ENCODE measurements at regions not wholly inside any gene's neighbourhood (a gene's known extent, or its start where the extent isn't known, plus 50 kb on each side); places are given as distances from the start of the nearest gene placed in this dataset.

DNA sequence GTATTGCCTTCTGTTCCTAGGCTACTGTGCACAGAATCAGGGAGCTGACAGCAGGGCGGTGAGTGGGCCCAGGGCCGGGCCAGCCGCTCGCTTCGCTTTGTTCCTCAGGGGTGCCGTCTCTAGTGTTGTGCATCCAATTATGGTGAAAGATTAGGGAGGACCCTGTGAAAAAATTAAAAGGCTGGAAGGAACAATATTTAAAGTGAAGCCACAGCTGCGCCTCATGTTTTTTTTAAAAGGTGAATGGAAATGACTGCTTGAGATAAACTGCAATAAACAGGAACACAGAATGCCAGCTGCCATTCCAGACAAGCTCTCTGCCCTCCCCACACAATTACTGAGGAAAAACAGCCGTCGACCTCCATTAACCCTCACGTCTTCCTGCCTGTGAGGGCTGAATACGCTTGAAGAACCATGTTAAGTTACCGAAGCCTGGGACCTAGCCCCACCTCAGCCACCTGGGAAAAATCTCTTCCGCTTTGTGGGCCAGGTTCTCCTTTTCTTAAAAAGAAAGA, 132.0 kb upstream of the IL12A start:
- no peaks in the 10 kb centered on the region for H3K9me3 ChIP-seq (ENCODE audit: control insufficient read depth in 2 of 2, low read length in 2 of 2)
- no peak overlapping the region for H3K4me3 ChIP-seq (ENCODE audit: low read length in 2 of 2)
- H3K4me1 ChIP-seq (ENCODE audit: control insufficient read depth in 2 of 2, insufficient read depth in 2 of 2, low read length in 2 of 2): peaks cover 2 to 4% of the 10 kb centered on the region in 2 donors
- H3K9ac ChIP-seq (ENCODE audit: low read depth in 1 of 2, low read length in 2 of 2): no peak overlapping the region
- H3K36me3 ChIP-seq (ENCODE audit: control insufficient read depth in 2 of 2, insufficient read depth in 2 of 2, low read length in 2 of 2): no peaks in the 10 kb centered on the region
- H3K27me3 ChIP-seq (ENCODE audit: control insufficient read depth in 2 of 2, insufficient read depth in 2 of 2, low read length in 2 of 2): no peaks in the 10 kb centered on the region
- H3K27ac ChIP-seq (ENCODE audit: low read depth in 2 of 2, low read length in 2 of 2): no peak overlapping the region

- peaks cover 2 to 3% of the 10 kb centered on the region in 2 donors for H3K4me1 ChIP-seq (ENCODE audit: control insufficient read depth in 2 of 2, insufficient read depth in 2 of 2, low read length in 2 of 2)
- H3K9me3 ChIP-seq (ENCODE audit: control insufficient read depth in 2 of 2, low read length in 2 of 2): no peaks in the 10 kb centered on the region
- H3K27ac ChIP-seq (ENCODE audit: low read depth in 2 of 2, low read length in 2 of 2): no peak overlapping the region
- no peak overlapping the region for H3K9ac ChIP-seq (ENCODE audit: low read depth in 1 of 2, low read length in 2 of 2)
- H3K4me3 ChIP-seq (ENCODE audit: low read length in 2 of 2): no peak overlapping the region
- no peaks in the 10 kb centered on the region for H3K36me3 ChIP-seq (ENCODE audit: control insufficient read depth in 2 of 2, insufficient read depth in 2 of 2, low read length in 2 of 2)
- no peaks in the 10 kb centered on the region for H3K27me3 ChIP-seq (ENCODE audit: control insufficient read depth in 2 of 2, insufficient read depth in 2 of 2, low read length in 2 of 2)
Measured at GRCh38 chr3:159857840-159858239, 130.8 kb upstream of the IL12A start.

DNA sequence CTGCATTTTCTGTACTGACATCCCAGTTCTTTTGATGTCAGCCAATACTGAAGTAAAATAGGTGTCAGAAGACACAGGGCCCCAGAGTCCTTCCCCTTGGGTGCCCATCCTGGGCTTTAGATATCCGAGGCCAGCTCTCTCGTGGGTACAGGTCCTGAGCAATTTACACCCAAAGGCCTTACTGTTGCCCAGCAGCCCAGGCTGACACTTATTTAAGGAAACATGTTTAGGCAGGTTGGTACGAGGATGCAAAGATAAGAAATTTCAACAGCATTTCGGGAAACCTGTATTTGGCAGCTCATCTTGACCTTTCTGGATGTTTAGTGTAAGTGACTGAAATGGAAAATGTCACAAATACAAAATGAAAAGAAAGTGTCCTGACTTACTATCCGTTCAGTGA, 130.0 kb upstream of the IL12A start:
- Histone ChIP-seq H3K4me3 (ENCODE audit: low read length in 2 of 2) (no peak overlapping the region), H3K27me3 (ENCODE audit: control insufficient read depth in 2 of 2, insufficient read depth in 2 of 2, low read length in 2 of 2) (no peaks in the 10 kb centered on the region), H3K9ac (ENCODE audit: low read depth in 1 of 2, low read length in 2 of 2) (no peak overlapping the region), H3K36me3 (ENCODE audit: control insufficient read depth in 2 of 2, insufficient read depth in 2 of 2, low read length in 2 of 2) (no peaks in the 10 kb centered on the region), H3K27ac (ENCODE audit: low read depth in 2 of 2, low read length in 2 of 2) (no peak overlapping the region), H3K4me1 (ENCODE audit: control insufficient read depth in 2 of 2, insufficient read depth in 2 of 2, low read length in 2 of 2) (no peaks in the 10 kb centered on the region), H3K9me3 (ENCODE audit: control insufficient read depth in 2 of 2, low read length in 2 of 2) (no peaks in the 10 kb centered on the region)

DNA sequence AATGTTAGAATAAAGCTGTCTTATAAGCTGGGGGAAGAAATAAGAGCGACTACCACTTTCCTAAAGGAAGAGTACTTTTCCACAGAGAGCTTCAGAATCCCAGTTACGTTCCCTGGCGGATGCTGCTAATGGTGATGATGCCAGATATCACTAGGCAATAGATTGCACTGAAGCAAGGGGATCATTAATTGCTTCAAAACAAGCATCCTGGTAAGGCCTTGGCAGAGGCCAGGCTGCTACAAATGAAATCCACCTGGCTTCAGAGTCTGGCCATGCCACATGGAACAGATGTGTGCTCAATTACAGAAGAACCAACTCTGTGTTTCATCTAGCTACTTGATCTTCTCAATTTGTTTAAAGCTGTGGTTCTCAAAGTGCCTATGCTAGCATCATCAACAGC, 129.2 kb upstream of the IL12A start:
- no peaks in the 10 kb centered on the region for H3K4me1 ChIP-seq (ENCODE audit: control insufficient read depth in 2 of 2, insufficient read depth in 2 of 2, low read length in 2 of 2)
- H3K36me3 ChIP-seq (ENCODE audit: control insufficient read depth in 2 of 2, insufficient read depth in 2 of 2, low read length in 2 of 2): no peaks in the 10 kb centered on the region
- H3K9ac ChIP-seq (ENCODE audit: low read depth in 1 of 2, low read length in 2 of 2): no peak overlapping the region
- no peaks in the 10 kb centered on the region for H3K9me3 ChIP-seq (ENCODE audit: control insufficient read depth in 2 of 2, low read length in 2 of 2)
- H3K4me3 ChIP-seq (ENCODE audit: low read length in 2 of 2): no peak overlapping the region
- no peaks in the 10 kb centered on the region for H3K27me3 ChIP-seq (ENCODE audit: control insufficient read depth in 2 of 2, insufficient read depth in 2 of 2, low read length in 2 of 2)
- H3K27ac ChIP-seq (ENCODE audit: low read depth in 2 of 2, low read length in 2 of 2): no peak overlapping the region

DNA sequence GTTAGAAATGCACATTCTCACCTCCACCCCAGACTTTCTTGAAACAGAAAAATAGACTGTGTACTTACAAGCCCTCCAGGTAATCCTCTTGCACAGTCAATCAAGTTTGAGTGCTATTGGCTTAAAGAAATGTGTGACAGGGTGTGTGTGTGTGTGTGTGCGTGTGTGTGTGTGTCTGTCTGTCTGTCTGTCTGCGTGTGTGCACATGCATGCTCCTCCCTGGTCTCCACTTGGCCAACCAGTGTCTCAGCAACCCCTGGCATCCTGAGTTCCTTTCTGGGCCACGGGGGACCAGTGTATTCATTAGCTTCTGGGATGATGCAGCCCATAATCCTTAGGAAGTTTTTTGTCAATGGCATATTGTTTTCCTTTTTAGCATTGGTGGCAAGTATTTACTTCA, 128.8 kb upstream of the IL12A start:
- Histone ChIP-seq H3K4me3 (ENCODE audit: low read length in 2 of 2) (no peak overlapping the region), H3K9ac (ENCODE audit: low read depth in 1 of 2, low read length in 2 of 2) (no peak overlapping the region), H3K27me3 (ENCODE audit: control insufficient read depth in 2 of 2, insufficient read depth in 2 of 2, low read length in 2 of 2) (no peaks in the 10 kb centered on the region), H3K4me1 (ENCODE audit: control insufficient read depth in 2 of 2, insufficient read depth in 2 of 2, low read length in 2 of 2) (peaks cover 0 to under 1% of the 10 kb centered on the region in 2 donors), H3K9me3 (ENCODE audit: control insufficient read depth in 2 of 2, low read length in 2 of 2) (no peaks in the 10 kb centered on the region), H3K36me3 (ENCODE audit: control insufficient read depth in 2 of 2, insufficient read depth in 2 of 2, low read length in 2 of 2) (no peaks in the 10 kb centered on the region), H3K27ac (ENCODE audit: low read depth in 2 of 2, low read length in 2 of 2) (no peak overlapping the region)

DNA sequence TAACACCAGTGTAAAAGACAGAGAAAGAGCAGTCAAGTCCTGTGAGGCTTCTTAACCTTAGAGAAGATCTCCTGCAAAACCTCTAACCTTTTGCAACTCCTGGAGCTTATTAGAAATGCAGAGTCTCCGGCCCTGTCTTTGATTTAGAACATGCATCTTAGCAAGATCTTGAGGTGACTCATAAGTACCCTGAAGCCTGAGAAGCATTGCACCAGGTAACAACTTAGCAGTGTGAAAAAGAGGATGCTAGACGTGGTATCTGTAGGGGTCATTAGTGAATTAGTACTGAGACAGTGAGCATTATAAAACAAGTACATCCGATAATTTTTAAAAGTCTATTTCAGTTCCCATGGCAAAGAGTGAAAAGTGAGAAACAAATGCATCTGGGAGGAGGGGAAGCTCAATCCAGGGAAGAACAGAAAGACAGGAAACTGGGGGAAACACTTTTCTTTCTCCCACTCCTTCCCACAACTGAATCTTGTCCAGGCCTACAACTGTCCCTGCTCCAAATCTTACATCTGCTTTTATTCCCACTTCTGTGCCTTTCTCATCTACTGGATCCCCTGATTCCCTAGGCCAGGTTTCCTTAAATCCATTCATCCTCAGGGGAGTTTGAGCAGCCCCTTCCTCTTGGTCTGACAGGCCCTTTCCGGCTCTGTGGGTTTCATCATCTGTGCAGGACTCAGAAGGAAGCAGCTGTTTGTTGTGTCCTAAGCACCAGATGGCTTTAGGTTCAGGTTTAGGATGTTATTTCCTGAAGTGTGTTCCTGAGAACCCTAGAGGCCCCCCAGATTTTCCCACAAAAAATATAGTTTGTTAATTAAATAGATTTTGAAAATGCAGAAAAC, 128.1 kb upstream of the IL12A start:
- Histone ChIP-seq H3K27me3 (ENCODE audit: control insufficient read depth in 2 of 2, insufficient read depth in 2 of 2, low read length in 2 of 2) (no peaks in the 10 kb centered on the region), H3K9ac (ENCODE audit: low read depth in 1 of 2, low read length in 2 of 2) (no peak overlapping the region), H3K36me3 (ENCODE audit: control insufficient read depth in 2 of 2, insufficient read depth in 2 of 2, low read length in 2 of 2) (no peaks in the 10 kb centered on the region), H3K4me3 (ENCODE audit: low read length in 2 of 2) (no peak overlapping the region), H3K9me3 (ENCODE audit: control insufficient read depth in 2 of 2, low read length in 2 of 2) (no peaks in the 10 kb centered on the region), H3K4me1 (ENCODE audit: control insufficient read depth in 2 of 2, insufficient read depth in 2 of 2, low read length in 2 of 2) (peaks cover 3% of the 10 kb centered on the region in 2 donors), H3K27ac (ENCODE audit: low read depth in 2 of 2, low read length in 2 of 2) (no peak overlapping the region)

- H3K9me3 ChIP-seq (ENCODE audit: control insufficient read depth in 2 of 2, low read length in 2 of 2): no peaks in the 10 kb centered on the region
- peaks cover 3 to 4% of the 10 kb centered on the region in 2 donors for H3K4me1 ChIP-seq (ENCODE audit: control insufficient read depth in 2 of 2, insufficient read depth in 2 of 2, low read length in 2 of 2)
- H3K27me3 ChIP-seq (ENCODE audit: control insufficient read depth in 2 of 2, insufficient read depth in 2 of 2, low read length in 2 of 2): no peaks in the 10 kb centered on the region
- no peak overlapping the region for H3K27ac ChIP-seq (ENCODE audit: low read depth in 2 of 2, low read length in 2 of 2)
- H3K36me3 ChIP-seq (ENCODE audit: control insufficient read depth in 2 of 2, insufficient read depth in 2 of 2, low read length in 2 of 2): no peaks in the 10 kb centered on the region
- no peak overlapping the region for H3K4me3 ChIP-seq (ENCODE audit: low read length in 2 of 2)
- no peak overlapping the region for H3K9ac ChIP-seq (ENCODE audit: low read depth in 1 of 2, low read length in 2 of 2)
Measured at GRCh38 chr3:159861369-159861987, 127.2 kb upstream of the IL12A start.

GRCh38 chr3:159865041-159865579, 123.5 kb upstream of the IL12A start:
- no peaks in the 10 kb centered on the region for H3K27me3 ChIP-seq (ENCODE audit: control insufficient read depth in 2 of 2, insufficient read depth in 2 of 2, low read length in 2 of 2)
- H3K4me1 ChIP-seq (ENCODE audit: control insufficient read depth in 2 of 2, insufficient read depth in 2 of 2, low read length in 2 of 2): peaks cover 3 to 4% of the 10 kb centered on the region in 2 donors
- H3K27ac ChIP-seq (ENCODE audit: low read depth in 2 of 2, low read length in 2 of 2): no peak overlapping the region

DNA sequence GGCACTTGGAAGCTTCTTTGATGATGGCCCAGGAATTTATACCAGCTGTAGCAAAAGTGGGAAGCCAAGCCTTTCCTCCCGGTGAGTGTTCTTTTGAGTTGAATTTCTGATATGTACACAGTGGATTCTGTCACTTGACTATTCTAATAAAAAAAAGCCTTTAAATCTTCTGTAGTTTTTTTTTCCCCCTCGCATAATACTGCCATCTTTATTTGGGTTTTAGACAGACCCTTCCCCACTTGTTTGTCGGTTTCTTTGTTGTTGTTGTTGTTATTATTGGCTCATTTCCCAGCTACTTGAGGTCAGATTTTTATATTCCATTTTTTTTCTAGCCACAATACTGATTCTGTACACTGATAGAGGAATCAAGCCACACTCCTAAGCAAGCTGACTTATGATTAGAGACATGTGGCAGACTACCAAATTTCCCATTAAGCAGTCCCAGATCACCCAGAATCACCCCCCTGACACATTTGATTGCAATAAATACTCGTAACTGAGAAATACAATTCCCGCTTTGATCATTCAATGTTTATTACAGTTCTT, 122.4 kb upstream of the IL12A start:
- Histone ChIP-seq H3K4me1 (ENCODE audit: control insufficient read depth in 2 of 2, insufficient read depth in 2 of 2, low read length in 2 of 2) (peaks cover 3 to 4% of the 10 kb centered on the region in 2 donors), H3K36me3 (ENCODE audit: control insufficient read depth in 2 of 2, insufficient read depth in 2 of 2, low read length in 2 of 2) (no peaks in the 10 kb centered on the region), H3K4me3 (ENCODE audit: low read length in 2 of 2) (no peak overlapping the region), H3K27ac (ENCODE audit: low read depth in 2 of 2, low read length in 2 of 2) (no peak overlapping the region), H3K9me3 (ENCODE audit: control insufficient read depth in 2 of 2, low read length in 2 of 2) (no peaks in the 10 kb centered on the region), H3K27me3 (ENCODE audit: control insufficient read depth in 2 of 2, insufficient read depth in 2 of 2, low read length in 2 of 2) (no peaks in the 10 kb centered on the region), H3K9ac (ENCODE audit: low read depth in 1 of 2, low read length in 2 of 2) (no peak overlapping the region)

More at GRCh38 chr3:159865041-159865579, 123.5 kb upstream of the IL12A start:
- Histone ChIP-seq H3K9ac (ENCODE audit: low read depth in 1 of 2, low read length in 2 of 2) (no peak overlapping the region), H3K4me3 (ENCODE audit: low read length in 2 of 2) (no peak overlapping the region), H3K9me3 (ENCODE audit: control insufficient read depth in 2 of 2, low read length in 2 of 2) (no peaks in the 10 kb centered on the region), H3K36me3 (ENCODE audit: control insufficient read depth in 2 of 2, insufficient read depth in 2 of 2, low read length in 2 of 2) (no peaks in the 10 kb centered on the region)

DNA sequence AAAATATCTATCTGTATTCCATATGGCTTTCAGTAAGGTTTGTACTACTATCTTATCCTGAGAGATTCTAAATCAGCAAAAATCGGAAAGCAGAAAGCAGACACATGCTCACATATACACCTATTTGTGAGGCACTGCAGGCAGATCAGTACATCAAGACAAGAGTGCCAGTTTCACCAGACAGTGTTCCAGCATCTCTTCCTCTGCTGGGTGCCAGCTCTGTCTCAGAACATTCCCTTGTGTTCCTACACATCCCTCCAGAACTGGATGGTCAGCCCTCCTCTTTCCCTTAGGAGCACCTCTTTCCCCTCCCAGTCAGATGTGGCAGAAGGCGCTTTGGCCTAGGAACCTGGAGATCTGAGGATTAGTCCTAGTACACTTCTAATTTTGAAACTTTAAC, 121.3 kb upstream of the IL12A start:
- no peaks in the 10 kb centered on the region for H3K9me3 ChIP-seq (ENCODE audit: control insufficient read depth in 2 of 2, low read length in 2 of 2)
- peaks cover 3 to 4% of the 10 kb centered on the region in 2 donors for H3K4me1 ChIP-seq (ENCODE audit: control insufficient read depth in 2 of 2, insufficient read depth in 2 of 2, low read length in 2 of 2)
- no peaks in the 10 kb centered on the region for H3K27me3 ChIP-seq (ENCODE audit: control insufficient read depth in 2 of 2, insufficient read depth in 2 of 2, low read length in 2 of 2)
- no peaks in the 10 kb centered on the region for H3K36me3 ChIP-seq (ENCODE audit: control insufficient read depth in 2 of 2, insufficient read depth in 2 of 2, low read length in 2 of 2)
- no peak overlapping the region for H3K27ac ChIP-seq (ENCODE audit: low read depth in 2 of 2, low read length in 2 of 2)
- no peak overlapping the region for H3K9ac ChIP-seq (ENCODE audit: low read depth in 1 of 2, low read length in 2 of 2)
- no peak overlapping the region for H3K4me3 ChIP-seq (ENCODE audit: low read length in 2 of 2)

Data from mucosa of rectum (tissue), 2 donors.